ENCODE measurements at regions not wholly inside any gene's neighbourhood (a gene's known extent, or its start where the extent isn't known, plus 50 kb on each side); places are given as distances from the start of the nearest gene placed in this dataset.
"Not testable (repeated sequence)": the region's sequence is repeated elsewhere in the genome, so short reads cannot be mapped to it uniquely, and the experiment has no call there.

GRCh38 chr5:42228279-42228678 lies 195.0 kb upstream of the GHR start:
- no peak for DNase-seq (ENCODE audit: extremely low read depth in 1 of 11, low read depth in 9 of 11, low spot score in 4 of 11)

GRCh38 chr5:42230839-42231238 lies 192.4 kb upstream of the GHR start:
- DNase-seq (ENCODE audit: extremely low read depth in 1 of 11, low read depth in 9 of 11, low spot score in 4 of 11): no peak

GRCh38 chr5:42235241-42235640 lies 188.0 kb upstream of the GHR start:
- DNase-seq (ENCODE audit: extremely low read depth in 1 of 11, low read depth in 9 of 11, low spot score in 4 of 11): no peak

GRCh38 chr5:42235837-42236236 lies 187.4 kb upstream of the GHR start:
- no peak for DNase-seq (ENCODE audit: extremely low read depth in 1 of 11, low read depth in 9 of 11, low spot score in 4 of 11)

- no peak for DNase-seq (ENCODE audit: extremely low read depth in 1 of 11, low read depth in 9 of 11, low spot score in 4 of 11)
Observed at GRCh38 chr5:42241636-42242035, 181.6 kb upstream of the GHR start.

GRCh38 chr5:42242210-42242609 lies 181.0 kb upstream of the GHR start:
- DNase-seq (ENCODE audit: extremely low read depth in 1 of 11, low read depth in 9 of 11, low spot score in 4 of 11): no peak

- no peak for DNase-seq (ENCODE audit: extremely low read depth in 1 of 11, low read depth in 9 of 11, low spot score in 4 of 11)
Observed at GRCh38 chr5:42242881-42243485, 180.3 kb upstream of the GHR start.

- no peak for DNase-seq (ENCODE audit: extremely low read depth in 1 of 11, low read depth in 9 of 11, low spot score in 4 of 11)
Observed at GRCh38 chr5:42252306-42252705, 170.9 kb upstream of the GHR start.

GRCh38 chr5:42259914-42260313 lies 163.3 kb upstream of the GHR start:
- DNase-seq (ENCODE audit: extremely low read depth in 1 of 11, low read depth in 9 of 11, low spot score in 4 of 11): not testable (repeated sequence)

GRCh38 chr5:42267091-42267490 lies 156.1 kb upstream of the GHR start:
- DNase-seq (ENCODE audit: extremely low read depth in 1 of 11, low read depth in 9 of 11, low spot score in 4 of 11): no peak

- DNase-seq (ENCODE audit: extremely low read depth in 1 of 11, low read depth in 9 of 11, low spot score in 4 of 11): not testable (repeated sequence)
Observed at GRCh38 chr5:42268170-42268569, 155.1 kb upstream of the GHR start.

- no peak for DNase-seq (ENCODE audit: extremely low read depth in 1 of 11, low read depth in 9 of 11, low spot score in 4 of 11)
Observed at GRCh38 chr5:42268630-42269029, 154.6 kb upstream of the GHR start.

- DNase-seq (ENCODE audit: extremely low read depth in 1 of 11, low read depth in 9 of 11, low spot score in 4 of 11): no peak
Observed at GRCh38 chr5:42270771-42271170, 152.5 kb upstream of the GHR start.

GRCh38 chr5:42274913-42275312 lies 148.3 kb upstream of the GHR start:
- peak in 3 of 11 donors; percentile 2 to 17 (median 9) for DNase-seq (ENCODE audit: extremely low read depth in 1 of 11, low read depth in 9 of 11, low spot score in 4 of 11)

GRCh38 chr5:42277293-42277692 lies 145.9 kb upstream of the GHR start:
- no peak for DNase-seq (ENCODE audit: extremely low read depth in 1 of 11, low read depth in 9 of 11, low spot score in 4 of 11)

GRCh38 chr5:42284584-42284983 lies 138.7 kb upstream of the GHR start:
- no peak for DNase-seq (ENCODE audit: extremely low read depth in 1 of 11, low read depth in 9 of 11, low spot score in 4 of 11)

GRCh38 chr5:42285230-42285629 lies 138.0 kb upstream of the GHR start:
- DNase-seq (ENCODE audit: extremely low read depth in 1 of 11, low read depth in 9 of 11, low spot score in 4 of 11): no peak

- DNase-seq (ENCODE audit: extremely low read depth in 1 of 11, low read depth in 9 of 11, low spot score in 4 of 11): no peak
Observed at GRCh38 chr5:42300496-42300895, 122.7 kb upstream of the GHR start.

GRCh38 chr5:42301349-42301748 lies 121.9 kb upstream of the GHR start:
- DNase-seq (ENCODE audit: extremely low read depth in 1 of 11, low read depth in 9 of 11, low spot score in 4 of 11): peak in 2 of 11 donors; percentile 5

GRCh38 chr5:42302186-42302585 lies 121.1 kb upstream of the GHR start:
- DNase-seq (ENCODE audit: extremely low read depth in 1 of 11, low read depth in 9 of 11, low spot score in 4 of 11): no peak

GRCh38 chr5:42306287-42306686 lies 117.0 kb upstream of the GHR start:
- no peak for DNase-seq (ENCODE audit: extremely low read depth in 1 of 11, low read depth in 9 of 11, low spot score in 4 of 11)

GRCh38 chr5:42309865-42310264 lies 113.4 kb upstream of the GHR start:
- DNase-seq (ENCODE audit: extremely low read depth in 1 of 11, low read depth in 9 of 11, low spot score in 4 of 11): no peak
